ENCODE measurements at regions not wholly inside any gene's neighbourhood (a gene's known extent, or its start where the extent isn't known, plus 50 kb on each side); places are given as distances from the start of the nearest gene placed in this dataset.
"Not testable (repeated sequence)": the region's sequence is repeated elsewhere in the genome, so short reads cannot be mapped to it uniquely, and the experiment has no call there.

- Mint-ChIP-seq H3K36me3 (ENCODE audit: insufficient read depth) (no peaks in the 10 kb centered on the region), H3K9me3 (no peaks in the 10 kb centered on the region), H3K4me1 (ENCODE audit: low read depth in 2 of 2) (peaks cover 0 to 4% of the 10 kb centered on the region in 2 donors), H3K27ac (no peak overlapping the region), H3K27me3 (peaks cover 15 to 22% of the 10 kb centered on the region in 2 donors), H3K4me3 (no peak overlapping the region)
- DNase-seq (no peak), ATAC-seq (replicated peaks) (no peak)
Observed at GRCh38 chr11:112666253-112666652, 295.0 kb upstream of the NCAM1 start.

DNA sequence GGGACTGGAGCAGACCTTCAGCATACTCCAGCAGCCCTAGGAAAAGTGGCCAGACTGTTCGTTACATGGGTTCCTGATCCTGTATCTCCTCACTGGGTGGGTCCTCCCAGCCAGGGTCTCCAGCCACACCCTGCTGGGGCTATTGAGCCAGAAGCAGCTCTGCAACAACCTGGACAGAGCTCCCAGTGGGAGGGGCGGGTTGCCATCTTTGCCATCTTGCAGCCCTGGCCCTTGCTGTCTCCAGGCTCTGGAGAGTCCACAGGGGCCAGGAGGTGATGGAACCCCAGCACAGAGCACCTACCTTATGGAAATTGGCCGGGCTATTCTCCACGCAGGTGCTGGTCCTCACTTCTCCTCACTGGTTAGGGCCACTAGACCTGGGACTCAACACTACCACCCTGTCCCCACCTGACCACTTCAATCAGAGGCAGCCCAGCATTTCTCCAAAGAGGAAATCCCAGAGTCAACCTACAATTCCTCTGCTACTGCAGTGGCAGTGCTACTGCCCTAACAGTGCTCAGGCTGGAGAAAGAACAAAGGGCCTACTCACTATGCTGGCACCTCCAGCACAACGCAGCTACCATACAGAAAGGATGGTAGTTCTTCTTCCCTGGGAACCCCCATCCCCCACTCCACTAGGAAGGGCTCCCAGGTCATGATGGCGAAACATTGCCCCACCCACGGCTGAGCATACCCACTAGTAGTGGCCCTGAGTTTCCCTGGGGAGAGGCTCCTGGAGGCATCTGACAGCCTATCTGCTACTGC lies 290.2 kb upstream of the NCAM1 start:
- Mint-ChIP-seq H3K9me3 (no peaks in the 10 kb centered on the region), H3K27me3 (peaks cover 9 to 24% of the 10 kb centered on the region in 2 donors), H3K27ac (no peak overlapping the region), H3K36me3 (ENCODE audit: insufficient read depth) (no peaks in the 10 kb centered on the region), H3K4me1 (ENCODE audit: low read depth in 2 of 2) (no peaks in the 10 kb centered on the region), H3K4me3 (no peak overlapping the region)
- ATAC-seq (replicated peaks) (no peak), DNase-seq (no peak)

DNA sequence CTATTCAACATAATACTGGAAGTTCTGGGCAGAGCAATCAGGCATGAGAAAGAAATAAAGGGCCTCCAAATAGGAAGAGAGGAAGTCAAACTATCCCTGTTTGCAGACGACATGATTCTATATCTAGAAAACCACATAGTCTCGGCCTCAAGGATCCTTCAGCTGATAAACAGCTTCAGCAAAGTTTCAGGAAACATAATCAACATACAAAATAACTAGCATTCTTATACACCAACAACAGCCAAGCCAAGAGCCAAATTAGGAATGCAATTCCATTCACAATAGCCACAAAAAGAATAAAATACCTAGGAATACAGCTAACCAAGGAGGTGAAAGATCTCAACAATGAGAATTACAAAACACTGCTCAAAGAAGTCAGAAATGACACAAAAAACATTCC lies 287.8 kb upstream of the NCAM1 start:
- not testable (repeated sequence) for DNase-seq; H3K27ac Mint-ChIP-seq; ATAC-seq (replicated peaks); H3K4me1 Mint-ChIP-seq (ENCODE audit: low read depth in 2 of 2); H3K36me3 Mint-ChIP-seq (ENCODE audit: insufficient read depth); H3K4me3 Mint-ChIP-seq; H3K9me3 Mint-ChIP-seq
- peaks cover 8 to 24% of the 10 kb centered on the region in 2 donors for H3K27me3 Mint-ChIP-seq

- no peaks in the 10 kb centered on the region for H3K36me3 Mint-ChIP-seq (ENCODE audit: insufficient read depth)
Observed at GRCh38 chr11:112685111-112685510, 276.1 kb upstream of the NCAM1 start.

DNA sequence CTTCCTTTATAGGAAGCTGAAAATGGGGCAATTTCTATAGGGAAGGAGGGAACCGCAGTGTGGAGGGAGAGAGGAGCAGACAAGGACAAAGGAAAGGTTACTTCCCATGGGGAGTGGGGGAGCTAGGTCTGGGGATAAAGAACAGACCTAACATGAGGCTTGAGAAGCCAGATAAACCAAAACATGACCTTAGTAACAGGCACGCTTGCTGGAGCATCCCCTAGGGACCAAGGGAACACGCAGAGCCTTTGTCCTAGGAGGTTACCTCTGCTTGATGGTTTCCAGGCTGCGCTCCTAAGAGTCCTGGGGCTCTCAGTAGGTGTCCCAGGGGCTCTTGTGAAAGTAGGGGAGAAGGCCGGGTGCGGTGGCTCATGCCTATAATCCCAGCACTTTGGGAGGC lies 271.4 kb upstream of the NCAM1 start:
- H3K4me1 Mint-ChIP-seq (ENCODE audit: low read depth in 2 of 2): no peaks in the 10 kb centered on the region
- no peaks in the 10 kb centered on the region for H3K36me3 Mint-ChIP-seq (ENCODE audit: insufficient read depth)
- ATAC-seq (replicated peaks) (no peak), DNase-seq (no peak)
- peaks cover 23 to 37% of the 10 kb centered on the region in 2 donors for H3K27me3 Mint-ChIP-seq
- no peak overlapping the region for H3K27ac Mint-ChIP-seq
- H3K4me3 Mint-ChIP-seq: no peak overlapping the region
- H3K9me3 Mint-ChIP-seq: no peaks in the 10 kb centered on the region

More at GRCh38 chr11:112685111-112685510, 276.1 kb upstream of the NCAM1 start:
- Mint-ChIP-seq H3K4me3 (no peak overlapping the region), H3K4me1 (ENCODE audit: low read depth in 2 of 2) (no peaks in the 10 kb centered on the region), H3K9me3 (peaks cover 0 to 2% of the 10 kb centered on the region in 2 donors), H3K27me3 (peaks cover 23 to 44% of the 10 kb centered on the region in 2 donors), H3K27ac (no peak overlapping the region)
- DNase-seq (no peak), ATAC-seq (replicated peaks) (no peak)

- Mint-ChIP-seq H3K27me3 (peaks cover 14 to 43% of the 10 kb centered on the region in 2 donors), H3K9me3 (no peaks in the 10 kb centered on the region), H3K4me3 (no peak overlapping the region), H3K27ac (peak overlapping the region in 1 of 2 donors; percentile 62), H3K4me1 (ENCODE audit: low read depth in 2 of 2) (no peaks in the 10 kb centered on the region), H3K36me3 (ENCODE audit: insufficient read depth) (no peaks in the 10 kb centered on the region)
- ATAC-seq (replicated peaks) (no peak), DNase-seq (no peak)
Observed at GRCh38 chr11:112693781-112694180, 267.4 kb upstream of the NCAM1 start.

DNA sequence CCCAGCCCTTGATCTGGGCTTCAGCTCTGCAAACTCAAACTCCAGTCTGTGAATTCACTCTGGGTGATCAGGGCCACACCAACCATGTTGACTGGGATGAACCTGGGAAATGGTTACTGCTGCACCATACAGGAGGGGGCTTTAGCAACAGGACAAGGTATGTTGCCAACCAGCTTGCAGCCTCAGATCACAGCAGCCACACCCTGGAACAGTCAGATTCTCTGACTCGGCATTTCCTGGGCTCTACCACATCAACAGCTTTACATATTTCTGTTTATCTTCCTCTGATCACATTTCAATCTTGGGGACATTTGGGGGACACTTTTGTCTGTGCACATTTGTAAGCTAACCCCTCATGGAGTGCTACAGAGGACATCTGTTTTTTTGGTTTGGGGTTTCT lies 267.0 kb upstream of the NCAM1 start:
- no peak for ATAC-seq (replicated peaks)
- no peak for DNase-seq
- Mint-ChIP-seq H3K4me3 (no peak overlapping the region), H3K4me1 (ENCODE audit: low read depth in 2 of 2) (no peaks in the 10 kb centered on the region), H3K9me3 (no peaks in the 10 kb centered on the region), H3K27ac (no peak overlapping the region), H3K27me3 (peaks cover 14 to 43% of the 10 kb centered on the region in 2 donors), H3K36me3 (ENCODE audit: insufficient read depth) (no peaks in the 10 kb centered on the region)

GRCh38 chr11:112694813-112695212 lies 266.4 kb upstream of the NCAM1 start:
- peaks cover 11 to 41% of the 10 kb centered on the region in 2 donors for H3K27me3 Mint-ChIP-seq
- no peaks in the 10 kb centered on the region for H3K4me1 Mint-ChIP-seq (ENCODE audit: low read depth in 2 of 2)
- no peak overlapping the region for H3K27ac Mint-ChIP-seq
- no peaks in the 10 kb centered on the region for H3K9me3 Mint-ChIP-seq
- no peak for DNase-seq
- no peaks in the 10 kb centered on the region for H3K36me3 Mint-ChIP-seq (ENCODE audit: insufficient read depth)
- ATAC-seq (replicated peaks): no peak
- H3K4me3 Mint-ChIP-seq: no peak overlapping the region

- Mint-ChIP-seq H3K9me3 (peaks cover 0 to under 1% of the 10 kb centered on the region in 2 donors), H3K4me3 (no peak overlapping the region), H3K27ac (no peak overlapping the region), H3K27me3 (peaks cover 9 to 61% of the 10 kb centered on the region in 2 donors), H3K4me1 (ENCODE audit: low read depth in 2 of 2) (no peaks in the 10 kb centered on the region), H3K36me3 (ENCODE audit: insufficient read depth) (no peaks in the 10 kb centered on the region)
- ATAC-seq (replicated peaks) (no peak), DNase-seq (no peak)
Observed at GRCh38 chr11:112697391-112698178, 263.6 kb upstream of the NCAM1 start.

GRCh38 chr11:112705148-112705547 lies 256.1 kb upstream of the NCAM1 start:
- H3K27me3 Mint-ChIP-seq: peaks cover 26 to 65% of the 10 kb centered on the region in 2 donors
- H3K4me1 Mint-ChIP-seq (ENCODE audit: low read depth in 2 of 2): no peaks in the 10 kb centered on the region
- ATAC-seq (replicated peaks) (no peak), DNase-seq (no peak)
- H3K4me3 Mint-ChIP-seq: no peak overlapping the region
- H3K9me3 Mint-ChIP-seq: peaks cover 0 to 2% of the 10 kb centered on the region in 2 donors
- no peak overlapping the region for H3K27ac Mint-ChIP-seq
- H3K36me3 Mint-ChIP-seq (ENCODE audit: insufficient read depth): no peaks in the 10 kb centered on the region

DNA sequence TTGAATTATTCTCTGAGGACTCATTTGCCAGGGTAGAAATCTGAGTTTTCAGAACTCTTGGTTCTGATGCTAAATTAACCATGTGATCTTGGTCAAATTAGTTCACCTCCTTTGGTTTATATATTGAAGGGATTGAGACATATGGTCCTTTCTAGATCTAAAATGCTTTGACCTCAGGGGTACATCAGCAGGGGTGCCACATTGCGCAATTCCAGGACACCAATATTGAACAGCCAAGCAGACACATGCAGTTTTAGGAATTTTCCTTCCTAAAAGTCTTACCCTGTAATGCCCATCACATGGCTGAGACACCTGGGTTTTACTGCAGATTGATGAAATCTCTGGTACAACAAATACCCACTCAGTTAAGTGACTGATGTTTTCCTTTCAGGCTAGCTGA lies 254.4 kb upstream of the NCAM1 start:
- ATAC-seq (replicated peaks): no peak
- Mint-ChIP-seq H3K27ac (no peak overlapping the region), H3K9me3 (peaks cover 0 to 2% of the 10 kb centered on the region in 2 donors), H3K27me3 (peaks cover 26 to 60% of the 10 kb centered on the region in 2 donors), H3K36me3 (ENCODE audit: insufficient read depth) (no peaks in the 10 kb centered on the region), H3K4me1 (ENCODE audit: low read depth in 2 of 2) (no peaks in the 10 kb centered on the region), H3K4me3 (no peak overlapping the region)
- DNase-seq: no peak

GRCh38 chr11:112714340-112714739 lies 246.9 kb upstream of the NCAM1 start:
- H3K4me3 Mint-ChIP-seq; H3K36me3 Mint-ChIP-seq (ENCODE audit: insufficient read depth): not testable (repeated sequence)

DNA sequence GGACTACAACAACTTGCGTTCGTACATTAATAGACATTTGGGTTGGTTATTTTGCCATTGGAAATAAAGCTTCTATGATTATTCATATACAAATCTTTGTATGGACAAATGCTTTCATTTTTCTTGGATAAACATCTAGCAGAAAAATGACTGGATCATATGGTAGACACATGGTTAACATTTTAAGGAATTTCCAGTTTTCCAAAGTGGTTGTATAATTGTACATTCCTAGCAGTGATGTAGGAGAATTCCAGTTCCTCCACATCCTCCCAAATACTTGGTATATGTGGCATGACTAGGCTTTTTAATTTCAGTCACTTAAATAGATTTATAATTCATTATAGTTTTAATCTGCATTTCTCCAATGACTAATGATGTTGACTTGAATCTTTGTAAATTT lies 246.2 kb upstream of the NCAM1 start:
- peaks cover 0 to 2% of the 10 kb centered on the region in 2 donors for H3K9me3 Mint-ChIP-seq
- DNase-seq (no peak), ATAC-seq (replicated peaks) (no peak)
- H3K36me3 Mint-ChIP-seq (ENCODE audit: insufficient read depth): no peaks in the 10 kb centered on the region
- H3K4me3 Mint-ChIP-seq: no peak overlapping the region
- no peak overlapping the region for H3K27ac Mint-ChIP-seq
- H3K4me1 Mint-ChIP-seq (ENCODE audit: low read depth in 2 of 2): no peaks in the 10 kb centered on the region
- H3K27me3 Mint-ChIP-seq: peaks cover 6 to 11% of the 10 kb centered on the region in 2 donors

More at GRCh38 chr11:112714340-112714739, 246.9 kb upstream of the NCAM1 start:
- H3K9me3 Mint-ChIP-seq; H3K4me1 Mint-ChIP-seq (ENCODE audit: low read depth in 2 of 2); H3K27ac Mint-ChIP-seq; DNase-seq; ATAC-seq (replicated peaks): not testable (repeated sequence)
- H3K27me3 Mint-ChIP-seq: peaks cover 11 to 18% of the 10 kb centered on the region in 2 donors

DNA sequence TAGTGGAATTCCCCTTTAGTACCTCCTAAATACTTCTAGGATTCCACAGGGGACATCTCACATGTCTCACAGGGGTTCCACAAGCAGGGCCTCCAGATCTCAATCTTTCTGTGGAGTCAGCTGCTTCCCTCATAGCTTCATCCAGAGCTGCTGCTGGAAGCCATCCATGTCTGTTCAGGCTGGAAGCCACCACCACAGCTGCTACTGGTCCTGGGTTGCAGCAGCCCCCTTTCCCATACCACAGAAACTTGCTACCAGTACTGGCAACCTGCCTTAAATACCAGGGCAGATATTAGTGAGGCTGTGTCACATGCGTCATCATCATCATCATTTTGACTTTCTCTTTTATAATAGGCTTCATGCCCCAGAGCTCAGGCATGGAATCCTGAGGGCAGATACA lies 242.7 kb upstream of the NCAM1 start:
- H3K36me3 Mint-ChIP-seq (ENCODE audit: insufficient read depth): no peaks in the 10 kb centered on the region
- DNase-seq: no peak
- H3K4me1 Mint-ChIP-seq (ENCODE audit: low read depth in 2 of 2): no peaks in the 10 kb centered on the region
- peaks cover 25 to 27% of the 10 kb centered on the region in 2 donors for H3K27me3 Mint-ChIP-seq
- no peak overlapping the region for H3K4me3 Mint-ChIP-seq
- H3K9me3 Mint-ChIP-seq: peaks cover 0 to 2% of the 10 kb centered on the region in 2 donors
- H3K27ac Mint-ChIP-seq: no peak overlapping the region
- ATAC-seq (replicated peaks): no peak
